ENCODE measurements at regions not wholly inside any gene's neighbourhood (a gene's known extent, or its start where the extent isn't known, plus 50 kb on each side); places are given as distances from the start of the nearest gene placed in this dataset.

- TF ChIP-seq POLR2A (IDR thresholded peaks at IDR 0.05): no peak
- TF ChIP-seq CTCF (IDR thresholded peaks at IDR 0.05): no peak
Observed at GRCh38 chr2:196380098-196380497, 208.7 kb upstream of the STK17B start.

Measured in ovary (tissue), 3 donors.